ENCODE measurements at regions not wholly inside any gene's neighbourhood (a gene's known extent, or its start where the extent isn't known, plus 50 kb on each side); places are given as distances from the start of the nearest gene placed in this dataset.

GRCh38 chr20:56817780-56818675 lies 188.9 kb downstream of the TFAP2C start:
- no peak for TF ChIP-seq CTCF (IDR thresholded peaks at IDR 0.05; ENCODE audit: borderline replicate concordance, insufficient read depth, low read depth, low read length)
- no peak overlapping the region for H3K4me3 ChIP-seq (ENCODE audit: low read depth, low read length)

- no peak for TF ChIP-seq CTCF (IDR thresholded peaks at IDR 0.05; ENCODE audit: borderline replicate concordance, insufficient read depth, low read depth, low read length)
- no peak overlapping the region for H3K4me3 ChIP-seq (ENCODE audit: low read depth, low read length)
Measured at GRCh38 chr20:56820984-56821383, 191.9 kb downstream of the TFAP2C start.

GRCh38 chr20:56826306-56826704 lies 197.2 kb downstream of the TFAP2C start:
- no peak for TF ChIP-seq CTCF (IDR thresholded peaks at IDR 0.05; ENCODE audit: borderline replicate concordance, insufficient read depth, low read depth, low read length)

GRCh38 chr20:56826705-56827665 lies 197.9 kb downstream of the TFAP2C start:
- no peak for TF ChIP-seq CTCF (IDR thresholded peaks at IDR 0.05; ENCODE audit: borderline replicate concordance, insufficient read depth, low read depth, low read length)
- H3K4me3 ChIP-seq (ENCODE audit: low read depth, low read length), result no peak overlapping the region

More at GRCh38 chr20:56826306-56826704, 197.2 kb downstream of the TFAP2C start:
- H3K4me3 ChIP-seq (ENCODE audit: low read depth, low read length), result no peak overlapping the region

GRCh38 chr20:56827763-56828162 lies 198.7 kb downstream of the TFAP2C start:
- TF ChIP-seq CTCF (IDR thresholded peaks at IDR 0.05; ENCODE audit: borderline replicate concordance, insufficient read depth, low read depth, low read length), result no peak
- H3K4me3 ChIP-seq (ENCODE audit: low read depth, low read length), result no peak overlapping the region

GRCh38 chr20:56828402-56828801 lies 199.3 kb downstream of the TFAP2C start:
- H3K4me3 ChIP-seq (ENCODE audit: low read depth, low read length), result no peak overlapping the region
- no peak for TF ChIP-seq CTCF (IDR thresholded peaks at IDR 0.05; ENCODE audit: borderline replicate concordance, insufficient read depth, low read depth, low read length)
